ENCODE measurements at regions not wholly inside any gene's neighbourhood (a gene's known extent, or its start where the extent isn't known, plus 50 kb on each side); places are given as distances from the start of the nearest gene placed in this dataset.

DNA sequence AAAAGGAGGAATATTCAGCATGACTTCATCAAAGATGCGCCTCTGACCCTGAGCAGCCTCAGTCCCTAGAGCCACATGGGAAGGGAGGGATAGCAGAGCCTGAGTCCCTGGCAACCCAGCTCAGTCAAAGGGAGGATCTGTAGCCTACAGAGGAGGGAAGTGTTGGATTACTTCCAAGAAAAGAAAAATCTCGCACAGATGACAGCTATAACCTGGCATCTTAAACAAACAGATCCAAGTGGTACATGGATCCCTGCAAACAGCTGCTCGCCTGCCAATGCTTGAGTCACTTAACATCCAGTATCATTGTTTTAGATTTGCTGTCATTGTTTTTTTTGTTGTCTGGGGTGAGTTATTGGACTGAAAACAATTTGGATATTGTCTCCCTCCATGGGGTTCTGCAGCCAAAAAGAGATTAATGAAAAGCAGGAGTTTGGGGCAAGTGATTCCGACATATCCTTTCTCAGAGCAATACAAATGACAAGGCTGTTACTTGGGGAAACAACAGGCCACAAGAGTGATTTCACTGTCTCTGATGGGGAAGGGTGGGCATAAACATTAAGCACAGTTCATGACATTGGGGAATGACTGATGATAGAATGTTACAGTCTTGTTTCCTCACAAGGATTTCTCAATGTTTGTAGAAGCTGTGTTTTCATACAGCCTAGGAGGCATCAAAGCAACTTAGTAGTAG lies 153.5 kb upstream of the KIF2A start:
- intact Hi-C loops (cut with micrococcal nuclease) (no loop called here), dilution Hi-C loops (cut with MboI; ENCODE audit: extremely low pct_ligation_motif_present, low sequenced_read_pairs) (no loop called here)
- Histone ChIP-seq H3K79me2 (ENCODE audit: control insufficient read depth, insufficient read depth, low read length) (no peaks in the 10 kb centered on the region), H3K36me3 (ENCODE audit: control insufficient read depth in 2 of 2, extremely low read depth in 1 of 2, insufficient read depth in 2 of 2, low read length in 2 of 2) (no peaks in the 10 kb centered on the region), H3K27ac (ENCODE audit: insufficient read depth, low read depth, low read length) (no peak overlapping the region), H3K4me2 (ENCODE audit: insufficient read depth, low read length) (no peak overlapping the region), H2AFZ (ENCODE audit: low read depth, low read length) (no peak overlapping the region), H3K9me3 (replicated peaks; ENCODE audit: control insufficient read depth, insufficient read depth, low read length) (no peaks in the 10 kb centered on the region), H4K20me1 (replicated peaks; ENCODE audit: control insufficient read depth, extremely low read depth, insufficient read depth, low read length) (no peaks in the 10 kb centered on the region), H3K27me3 (ENCODE audit: control insufficient read depth in 2 of 2, insufficient read depth in 2 of 2, low read length in 2 of 2) (peaks cover under 1 to 3% of the 10 kb centered on the region in 2 experiments), H3K4me3 (replicated peaks in 1 of 3; ENCODE audit: insufficient read depth in 1 of 3, low read depth in 1 of 3, low read length in 3 of 3) (no peak overlapping the region), H3K4me1 (ENCODE audit: control insufficient read depth, extremely low read depth, insufficient read depth, low read length) (no peaks in the 10 kb centered on the region), H3K9me1 (replicated peaks; ENCODE audit: control insufficient read depth, extremely low read depth, insufficient read depth, low read length) (no peaks in the 10 kb centered on the region), H3K9ac (replicated peaks; ENCODE audit: extremely low read depth, insufficient read depth, low read length) (no peak overlapping the region)
- POLR2A ChIA-PET, result no interaction called here
- no TSS peak for BruUV-seq (replicated peaks)
- FAIRE-seq, result no peak
- TF ChIP-seq POLR2A (IDR thresholded peaks at IDR 0.05; ENCODE audit: low read depth, low read length), result no peak
- TF ChIP-seq, protein P1, sequence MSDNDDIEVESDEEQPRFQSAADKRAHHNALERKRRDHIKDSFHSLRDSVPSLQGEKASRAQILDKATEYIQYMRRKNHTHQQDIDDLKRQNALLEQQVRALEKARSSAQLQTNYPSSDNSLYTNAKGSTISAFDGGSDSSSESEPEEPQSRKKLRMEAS (IDR thresholded peaks at IDR 0.05; ENCODE audit: insufficient read depth, insufficient read length), result no peak
- no peak for TF ChIP-seq EZH2 (IDR thresholded peaks at IDR 0.05; ENCODE audit: borderline replicate concordance, low read depth, low read length, severe bottlenecking)
- TF ChIP-seq MYC (IDR thresholded peaks at IDR 0.05; ENCODE audit: low read depth, low read length), result no peak
- no peak for TF ChIP-seq FOS (IDR thresholded peaks at IDR 0.05; ENCODE audit: borderline replicate concordance, insufficient read depth, low read length)
- no peak for TF ChIP-seq JUN (IDR thresholded peaks at IDR 0.05; ENCODE audit: borderline replicate concordance, insufficient read depth, insufficient read length, low read depth)
- TF ChIP-seq POLR2AphosphoS5 (IDR thresholded peaks at IDR 0.05; ENCODE audit: insufficient read depth, low read depth, low read length), result no peak
- TF ChIP-seq, protein P2, sequence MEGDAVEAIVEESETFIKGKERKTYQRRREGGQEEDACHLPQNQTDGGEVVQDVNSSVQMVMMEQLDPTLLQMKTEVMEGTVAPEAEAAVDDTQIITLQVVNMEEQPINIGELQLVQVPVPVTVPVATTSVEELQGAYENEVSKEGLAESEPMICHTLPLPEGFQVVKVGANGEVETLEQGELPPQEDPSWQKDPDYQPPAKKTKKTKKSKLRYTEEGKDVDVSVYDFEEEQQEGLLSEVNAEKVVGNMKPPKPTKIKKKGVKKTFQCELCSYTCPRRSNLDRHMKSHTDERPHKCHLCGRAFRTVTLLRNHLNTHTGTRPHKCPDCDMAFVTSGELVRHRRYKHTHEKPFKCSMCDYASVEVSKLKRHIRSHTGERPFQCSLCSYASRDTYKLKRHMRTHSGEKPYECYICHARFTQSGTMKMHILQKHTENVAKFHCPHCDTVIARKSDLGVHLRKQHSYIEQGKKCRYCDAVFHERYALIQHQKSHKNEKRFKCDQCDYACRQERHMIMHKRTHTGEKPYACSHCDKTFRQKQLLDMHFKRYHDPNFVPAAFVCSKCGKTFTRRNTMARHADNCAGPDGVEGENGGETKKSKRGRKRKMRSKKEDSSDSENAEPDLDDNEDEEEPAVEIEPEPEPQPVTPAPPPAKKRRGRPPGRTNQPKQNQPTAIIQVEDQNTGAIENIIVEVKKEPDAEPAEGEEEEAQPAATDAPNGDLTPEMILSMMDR (IDR thresholded peaks at IDR 0.05; ENCODE audit: extremely low read depth in 1 of 2, insufficient read depth in 1 of 2, low read depth in 1 of 2, low read length in 2 of 2), result no peak
- no peak for TF ChIP-seq GATA2 (IDR thresholded peaks at IDR 0.05; ENCODE audit: insufficient read depth, insufficient read length, low read depth, low read length)
- CTCF ChIA-PET, result no interaction called here
- no peak for DNase-seq (ENCODE audit: low read depth, low spot score)
